ENCODE measurements at regions not wholly inside any gene's neighbourhood (a gene's known extent, or its start where the extent isn't known, plus 50 kb on each side); places are given as distances from the start of the nearest gene placed in this dataset.
A peak's percentile ranks its signal among the peaks of the same experiment; 100 is the strongest.

GRCh38 chr2:57182916-57183315 lies 863.7 kb upstream of the VRK2 start:
- Mint-ChIP-seq H3K27ac (ENCODE audit: low read depth, unreplicated experiment) (peak overlapping the region; percentile 17), H3K36me3 (ENCODE audit: insufficient read depth, unreplicated experiment) (no peaks in the 10 kb centered on the region), H3K4me3 (ENCODE audit: unreplicated experiment) (no peak overlapping the region), H3K9me3 (ENCODE audit: unreplicated experiment) (no peaks in the 10 kb centered on the region), H3K27me3 (ENCODE audit: insufficient read depth, unreplicated experiment) (no peaks in the 10 kb centered on the region), H3K4me1 (ENCODE audit: insufficient read depth, unreplicated experiment) (peaks cover 10% of the 10 kb centered on the region)
- TF ChIP-seq CTCF (IDR thresholded peaks at IDR 0.05; ENCODE audit: unreplicated experiment) = no peak
- intact Hi-C loops (cut with micrococcal nuclease) = no loop called here
- BruUV-seq (replicated peaks) = no TSS peak
- ChIA-PET POLR2A (no interaction called here), CTCF (no interaction called here)
- no peak for DNase-seq (ENCODE audit: unreplicated experiment)

- Mint-ChIP-seq H3K27me3 (ENCODE audit: insufficient read depth, unreplicated experiment) (no peaks in the 10 kb centered on the region), H3K9me3 (ENCODE audit: unreplicated experiment) (no peaks in the 10 kb centered on the region), H3K36me3 (ENCODE audit: insufficient read depth, unreplicated experiment) (no peaks in the 10 kb centered on the region), H3K4me3 (ENCODE audit: unreplicated experiment) (no peak overlapping the region), H3K4me1 (ENCODE audit: insufficient read depth, unreplicated experiment) (no peaks in the 10 kb centered on the region), H3K27ac (ENCODE audit: low read depth, unreplicated experiment) (no peak overlapping the region)
- TF ChIP-seq CTCF (IDR thresholded peaks at IDR 0.05; ENCODE audit: unreplicated experiment) = no peak
- intact Hi-C loops (cut with micrococcal nuclease) = no loop called here
- BruUV-seq (replicated peaks) = no TSS peak
- DNase-seq (ENCODE audit: unreplicated experiment) = no peak
- ChIA-PET POLR2A (no interaction called here), CTCF (no interaction called here)
Measured at GRCh38 chr2:57185568-57185967, 861.0 kb upstream of the VRK2 start.

- intact Hi-C loops (cut with micrococcal nuclease) = no loop called here
- no peak overlapping the region for H3K4me3 Mint-ChIP-seq (ENCODE audit: unreplicated experiment)
- BruUV-seq (replicated peaks) = no TSS peak
Measured at GRCh38 chr2:57190007-57190406, 856.6 kb upstream of the VRK2 start.

GRCh38 chr2:57199663-57200062 lies 846.9 kb upstream of the VRK2 start:
- DNase-seq (ENCODE audit: unreplicated experiment) = no peak
- Mint-ChIP-seq H3K36me3 (ENCODE audit: insufficient read depth, unreplicated experiment) (no peaks in the 10 kb centered on the region), H3K4me1 (ENCODE audit: insufficient read depth, unreplicated experiment) (peaks cover 8% of the 10 kb centered on the region), H3K27ac (ENCODE audit: low read depth, unreplicated experiment) (no peak overlapping the region), H3K27me3 (ENCODE audit: insufficient read depth, unreplicated experiment) (no peaks in the 10 kb centered on the region), H3K4me3 (ENCODE audit: unreplicated experiment) (no peak overlapping the region), H3K9me3 (ENCODE audit: unreplicated experiment) (peaks cover 13% of the 10 kb centered on the region)
- intact Hi-C loops (cut with micrococcal nuclease) = loop anchor here (10.0 kb wide), 1 partner anchor 1015 kb away; the partner anchor contains the start of gene CCDC85A
- BruUV-seq (replicated peaks) = no TSS peak
- ChIA-PET POLR2A (no interaction called here), CTCF (no interaction called here)
- TF ChIP-seq CTCF (IDR thresholded peaks at IDR 0.05; ENCODE audit: unreplicated experiment) = no peak

More at GRCh38 chr2:57190007-57190406, 856.6 kb upstream of the VRK2 start:
- POLR2A ChIA-PET = no interaction called here
- CTCF ChIA-PET = no interaction called here
- no peak for DNase-seq (ENCODE audit: unreplicated experiment)
- no peak for TF ChIP-seq CTCF (IDR thresholded peaks at IDR 0.05; ENCODE audit: unreplicated experiment)
- H3K27me3 Mint-ChIP-seq (ENCODE audit: insufficient read depth, unreplicated experiment) = no peaks in the 10 kb centered on the region
- H3K27ac Mint-ChIP-seq (ENCODE audit: low read depth, unreplicated experiment) = no peak overlapping the region
- peaks cover 10% of the 10 kb centered on the region for H3K9me3 Mint-ChIP-seq (ENCODE audit: unreplicated experiment)
- no peaks in the 10 kb centered on the region for H3K36me3 Mint-ChIP-seq (ENCODE audit: insufficient read depth, unreplicated experiment)
- H3K4me1 Mint-ChIP-seq (ENCODE audit: insufficient read depth, unreplicated experiment) = no peaks in the 10 kb centered on the region
